ENCODE measurements at regions not wholly inside any gene's neighbourhood (a gene's known extent, or its start where the extent isn't known, plus 50 kb on each side); places are given as distances from the start of the nearest gene placed in this dataset.

GRCh38 chr13:79674765-79675515 is 194.0 kb downstream of the NDFIP2 start:
- H3K4me3 Mint-ChIP-seq = no peak overlapping the region
- DNase-seq (ENCODE audit: low spot score in 2 of 2, unreplicated experiment in 2 of 2) = no peak
- H3K4me1 Mint-ChIP-seq = peaks cover 60% of the 10 kb centered on the region

GRCh38 chr13:79673993-79674377 is 193.0 kb downstream of the NDFIP2 start:
- H3K36me3 Mint-ChIP-seq = no peaks in the 10 kb centered on the region
- H3K4me1 Mint-ChIP-seq = peaks cover 53% of the 10 kb centered on the region
- no peaks in the 10 kb centered on the region for H3K9me3 Mint-ChIP-seq
- no peaks in the 10 kb centered on the region for H3K27me3 Mint-ChIP-seq (ENCODE audit: low read depth)
- H3K4me3 Mint-ChIP-seq = no peak overlapping the region
- no peak overlapping the region for H3K27ac Mint-ChIP-seq
- no peak for DNase-seq (ENCODE audit: low spot score in 2 of 2, unreplicated experiment in 2 of 2)
- TF ChIP-seq CTCF (IDR thresholded peaks at IDR 0.05; ENCODE audit: unreplicated experiment) = no peak

More at GRCh38 chr13:79674765-79675515, 194.0 kb downstream of the NDFIP2 start:
- H3K27me3 Mint-ChIP-seq (ENCODE audit: low read depth) = no peaks in the 10 kb centered on the region
- H3K9me3 Mint-ChIP-seq = no peaks in the 10 kb centered on the region
- no peak overlapping the region for H3K27ac Mint-ChIP-seq
- no peaks in the 10 kb centered on the region for H3K36me3 Mint-ChIP-seq
- TF ChIP-seq CTCF (IDR thresholded peaks at IDR 0.05; ENCODE audit: unreplicated experiment) = no peak

- Mint-ChIP-seq H3K27me3 (ENCODE audit: low read depth) (no peaks in the 10 kb centered on the region), H3K27ac (peak overlapping the region; percentile 16), H3K9me3 (no peaks in the 10 kb centered on the region), H3K36me3 (no peaks in the 10 kb centered on the region), H3K4me1 (peaks cover 51% of the 10 kb centered on the region), H3K4me3 (no peak overlapping the region)
- TF ChIP-seq CTCF (IDR thresholded peaks at IDR 0.05; ENCODE audit: unreplicated experiment) = no peak
- DNase-seq (ENCODE audit: low spot score in 2 of 2, unreplicated experiment in 2 of 2) = no peak
Observed at GRCh38 chr13:79673310-79673992, 192.5 kb downstream of the NDFIP2 start.

GRCh38 chr13:79671420-79671819 is 190.5 kb downstream of the NDFIP2 start:
- no peak overlapping the region for H3K27ac Mint-ChIP-seq
- TF ChIP-seq CTCF (IDR thresholded peaks at IDR 0.05; ENCODE audit: unreplicated experiment) = no peak
- no peak for DNase-seq (ENCODE audit: low spot score in 2 of 2, unreplicated experiment in 2 of 2)
- H3K27me3 Mint-ChIP-seq (ENCODE audit: low read depth) = no peaks in the 10 kb centered on the region
- no peaks in the 10 kb centered on the region for H3K9me3 Mint-ChIP-seq
- peaks cover 44% of the 10 kb centered on the region for H3K4me1 Mint-ChIP-seq
- no peaks in the 10 kb centered on the region for H3K36me3 Mint-ChIP-seq
- no peak overlapping the region for H3K4me3 Mint-ChIP-seq

- no peak for DNase-seq (ENCODE audit: low spot score in 2 of 2, unreplicated experiment in 2 of 2)
- Mint-ChIP-seq H3K4me3 (no peak overlapping the region), H3K27me3 (ENCODE audit: low read depth) (no peaks in the 10 kb centered on the region), H3K4me1 (peaks cover 23% of the 10 kb centered on the region), H3K27ac (no peak overlapping the region), H3K9me3 (peaks cover 3% of the 10 kb centered on the region), H3K36me3 (no peaks in the 10 kb centered on the region)
- no peak for TF ChIP-seq CTCF (IDR thresholded peaks at IDR 0.05; ENCODE audit: unreplicated experiment)
Observed at GRCh38 chr13:79668201-79668752, 187.3 kb downstream of the NDFIP2 start.
